Stimulated activated CD8-positive, alpha-beta memory T cell treated with anti-CD3 and anti-CD28 coated beads, Interleukin-7, amount 100 ng/mL, for 48 hours (primary cell): ENCODE measurements at regions not wholly inside any gene's neighbourhood (a gene's known extent, or its start where the extent isn't known, plus 50 kb on each side); places are given as distances from the start of the nearest gene placed in this dataset.
"Not testable (repeated sequence)": the region's sequence is repeated elsewhere in the genome, so short reads cannot be mapped to it uniquely, and the experiment has no call there.

ENCODE experiments used
- DNase-seq, 2 donors: peaks; one replicate each; pipeline ENCODE4 v3.0.0-alpha.2; 2020; ENCODE audit warnings: low read depth in 1 of 2; ENCODE audit errors: extremely low read depth in 1 of 2

DNA sequence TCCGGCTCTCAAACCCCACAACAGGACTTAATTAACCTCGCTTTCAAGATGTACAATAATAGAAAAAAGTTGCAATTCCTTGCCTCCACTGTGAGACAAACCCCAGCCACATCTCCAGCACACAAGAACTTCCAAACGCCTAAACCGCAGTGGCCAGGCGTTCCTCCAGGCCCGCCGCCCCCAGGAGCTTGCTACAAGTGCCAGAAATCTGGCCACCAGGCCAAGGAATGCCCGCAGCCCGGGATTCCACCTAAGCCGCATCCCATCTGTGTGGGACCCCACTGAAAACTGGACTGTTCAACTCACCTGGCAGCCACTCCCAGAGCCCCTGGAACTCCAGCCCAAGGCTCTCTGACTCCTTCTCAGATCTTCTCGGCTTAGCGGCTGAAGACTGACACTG, 262.5 kb downstream of the SMARCA2 start:
- not testable (repeated sequence) for DNase-seq

DNA sequence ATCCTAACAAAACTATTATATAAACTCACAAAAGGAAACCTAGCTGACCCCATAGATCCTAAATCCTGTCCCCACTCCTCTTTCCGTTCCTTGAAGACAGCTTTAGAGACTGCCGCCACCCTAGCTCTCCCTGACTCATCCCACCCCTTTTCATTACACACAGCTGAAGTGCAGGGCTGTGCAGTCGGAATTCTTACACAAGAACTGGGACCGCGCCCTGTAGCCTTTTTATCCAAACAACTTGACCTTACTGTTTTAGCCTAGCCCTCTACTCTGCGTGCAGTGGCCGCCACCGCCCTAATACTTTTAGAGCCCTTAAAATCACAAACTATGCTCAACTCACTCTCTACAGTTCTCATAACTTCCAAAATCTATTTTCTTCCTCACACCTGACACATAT, 264.0 kb downstream of the SMARCA2 start:
- not testable (repeated sequence) for DNase-seq

- no peak for DNase-seq
These were observed 266.1 kb downstream of the SMARCA2 start for GRCh38 chr9:2281031-2281802.

- no peak for DNase-seq
These were observed 266.6 kb downstream of the SMARCA2 start for GRCh38 chr9:2281803-2282185.

GRCh38 chr9:2284770-2285169, 269.6 kb downstream of the SMARCA2 start:
- DNase-seq, result no peak

DNA sequence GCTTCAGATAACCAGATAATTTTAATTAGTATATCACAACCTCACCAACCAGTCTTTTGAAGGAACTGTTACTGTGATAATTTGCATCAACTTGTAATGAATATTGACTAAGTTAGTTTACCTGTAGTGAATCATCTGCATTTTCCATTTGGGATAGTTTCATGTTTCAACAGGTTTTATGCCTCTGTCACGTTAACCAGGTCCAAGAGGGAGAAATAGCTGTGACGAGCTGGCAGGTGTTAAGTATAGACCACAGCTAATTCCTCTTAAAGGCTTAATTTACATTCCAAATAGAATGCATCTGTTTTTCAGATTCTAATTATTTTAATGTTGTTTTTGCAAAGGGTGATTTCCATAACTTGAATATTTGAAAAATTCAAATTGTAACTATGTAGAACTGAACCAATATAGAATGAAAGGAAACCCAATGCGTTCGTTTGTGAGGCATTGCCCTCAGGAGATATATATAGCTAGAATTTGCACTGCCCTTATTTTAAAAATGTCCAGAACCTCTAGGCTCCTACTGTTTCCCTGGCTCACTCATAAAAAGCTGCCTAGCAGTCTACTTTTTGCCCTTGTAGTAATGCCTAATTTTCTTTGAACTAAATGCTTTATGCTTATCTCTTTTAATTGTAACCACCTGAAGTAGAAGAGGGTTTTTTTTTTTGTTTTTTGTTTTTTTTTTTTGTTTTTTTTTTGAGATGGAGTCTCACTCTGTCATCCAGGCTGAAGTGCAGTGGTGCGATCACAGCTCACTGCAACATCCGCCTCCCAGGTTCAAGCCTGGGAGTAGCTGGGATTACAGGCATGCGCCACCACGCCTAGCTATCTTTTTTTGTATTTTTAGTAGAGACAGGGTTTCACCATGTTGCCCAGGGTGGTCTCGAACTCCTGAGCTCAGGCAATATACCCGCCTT, 270.5 kb downstream of the SMARCA2 start:
- DNase-seq, result no peak

DNA sequence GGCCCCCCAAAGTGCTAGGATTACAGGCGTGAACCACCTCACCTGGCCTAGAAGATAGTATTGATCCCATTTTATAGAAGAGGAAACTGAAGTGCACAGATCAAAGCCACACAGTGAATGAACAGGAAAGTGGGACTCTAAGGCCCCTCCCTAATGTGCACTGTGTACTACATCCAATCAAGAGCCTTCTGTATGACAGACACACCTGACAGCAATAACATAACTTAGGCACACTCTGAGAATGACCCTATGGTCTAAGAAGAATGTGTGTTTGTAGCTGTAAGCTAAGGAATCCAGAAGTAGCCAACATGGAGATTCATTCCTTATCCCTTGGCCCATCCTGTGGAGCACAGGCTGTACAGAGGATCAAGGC, 271.2 kb downstream of the SMARCA2 start:
- DNase-seq, result no peak

- no peak for DNase-seq
These were observed 271.8 kb downstream of the SMARCA2 start for GRCh38 chr9:2286825-2287455.

- DNase-seq, result no peak
These were observed 273.2 kb downstream of the SMARCA2 start for GRCh38 chr9:2288309-2288708.

DNA sequence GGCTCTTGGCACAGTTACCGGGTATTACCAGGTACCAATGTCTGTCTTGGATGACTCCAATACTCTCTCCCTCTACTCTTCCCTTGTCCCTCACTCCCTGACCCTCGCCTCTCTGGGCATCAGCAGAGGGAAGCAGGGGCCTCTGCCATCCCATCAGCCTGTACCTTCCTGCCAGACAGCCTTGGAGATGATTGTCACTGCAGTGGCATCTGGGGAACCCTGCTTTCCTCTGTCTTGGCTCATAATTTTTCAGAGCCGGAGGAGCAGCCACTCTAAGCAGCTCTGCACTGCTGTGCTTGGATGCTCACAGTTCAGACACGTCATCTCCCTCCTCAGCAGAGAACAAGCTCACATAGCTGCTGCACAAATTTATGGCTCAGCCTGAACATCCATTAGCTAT, 274.1 kb downstream of the SMARCA2 start:
- DNase-seq, result no peak

DNA sequence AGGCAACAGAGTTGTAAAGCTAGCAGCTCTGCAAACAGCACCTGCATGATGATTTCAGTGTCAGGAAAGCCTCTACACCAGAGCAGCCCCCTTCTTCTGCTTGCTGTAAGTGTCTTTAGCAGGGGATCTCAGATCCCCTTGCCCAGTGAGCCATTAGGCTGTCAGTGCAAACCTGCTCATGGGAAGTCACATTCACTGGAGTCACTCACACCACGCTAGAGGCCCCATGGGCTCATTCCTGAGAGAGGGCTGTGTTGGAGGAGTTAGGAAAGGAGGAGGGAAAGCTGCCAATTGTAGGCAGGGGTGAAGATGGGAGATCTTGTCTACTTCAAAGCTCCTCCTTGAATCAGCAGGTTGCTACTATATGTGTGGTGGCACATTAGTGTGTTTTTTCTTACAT, 275.2 kb downstream of the SMARCA2 start:
- no peak for DNase-seq

DNA sequence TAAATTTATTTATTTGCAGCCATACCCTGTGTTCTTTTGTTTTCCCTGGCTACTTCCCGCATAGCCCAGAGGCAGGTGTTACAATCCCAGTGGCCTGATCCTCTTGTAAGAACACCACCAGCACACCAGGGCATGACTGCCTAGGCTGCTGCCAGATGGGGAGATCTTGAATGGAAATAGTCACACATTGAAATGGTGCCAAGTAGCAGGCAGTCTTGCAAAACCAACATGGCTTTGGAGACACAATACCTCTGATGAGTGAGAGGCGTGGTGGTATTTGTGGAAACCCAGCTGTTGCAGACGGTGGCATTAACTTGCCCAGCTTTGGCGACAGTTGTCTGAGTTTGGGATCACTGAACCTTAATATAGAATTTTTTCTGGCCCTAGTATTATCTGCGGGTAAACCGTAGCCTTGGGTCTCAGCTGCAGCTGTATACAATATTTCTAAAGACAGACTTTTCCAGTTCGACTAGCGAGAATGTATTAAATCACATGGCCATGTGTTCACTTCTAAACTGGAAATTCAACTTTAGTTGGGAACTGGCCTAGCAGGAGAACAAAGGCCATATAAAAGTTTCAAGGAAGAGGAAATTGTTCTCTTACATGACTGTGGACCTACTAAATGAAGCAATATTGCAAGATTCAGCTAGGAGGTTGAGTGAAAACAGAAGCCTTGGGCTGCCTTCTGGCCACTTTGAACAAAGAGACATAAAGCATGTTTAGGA, 277.0 kb downstream of the SMARCA2 start:
- DNase-seq, result no peak

- no peak for DNase-seq
These were observed 277.6 kb downstream of the SMARCA2 start for GRCh38 chr9:2292733-2293132.

DNA sequence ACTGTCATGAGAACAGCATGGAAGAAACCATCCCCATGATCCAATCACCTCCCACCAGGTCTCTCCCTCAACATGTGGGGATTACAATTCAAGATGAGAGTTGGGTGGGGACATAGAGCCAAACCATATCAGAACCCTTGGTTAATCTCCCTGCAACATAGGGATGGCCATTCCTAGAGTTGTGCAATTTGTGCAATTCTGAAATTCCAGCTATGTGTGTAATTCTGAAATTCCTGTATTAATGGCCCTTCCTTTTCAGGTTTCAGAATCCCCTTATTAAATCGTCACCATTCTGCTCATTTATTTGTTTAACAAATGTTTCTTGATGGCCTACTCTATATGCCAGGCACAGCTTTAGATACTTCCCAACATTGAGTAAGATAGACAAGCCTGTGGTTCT, 282.6 kb downstream of the SMARCA2 start:
- no peak for DNase-seq

- no peak for DNase-seq
These were observed 283.1 kb downstream of the SMARCA2 start for GRCh38 chr9:2298217-2298616.

- DNase-seq, result no peak
These were observed 284.2 kb downstream of the SMARCA2 start for GRCh38 chr9:2299156-2299842.

DNA sequence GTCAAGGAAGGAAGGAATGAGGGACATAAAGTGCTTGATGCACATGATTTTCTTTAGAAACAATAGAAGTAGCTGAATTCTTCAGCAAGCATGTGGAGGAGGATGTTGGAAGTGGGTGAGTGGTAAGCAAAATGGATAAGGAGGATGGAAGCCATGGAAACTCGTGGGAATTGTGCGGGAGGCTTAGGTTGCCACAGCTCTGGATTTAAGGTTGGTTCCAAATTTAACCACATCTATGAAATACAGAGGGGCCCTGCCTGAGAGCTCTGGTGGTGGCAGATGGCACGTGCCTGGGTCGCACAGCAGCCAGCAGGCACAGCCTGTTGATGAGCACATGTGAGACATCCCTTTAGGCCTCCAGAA, 284.7 kb downstream of the SMARCA2 start:
- no peak for DNase-seq

DNA sequence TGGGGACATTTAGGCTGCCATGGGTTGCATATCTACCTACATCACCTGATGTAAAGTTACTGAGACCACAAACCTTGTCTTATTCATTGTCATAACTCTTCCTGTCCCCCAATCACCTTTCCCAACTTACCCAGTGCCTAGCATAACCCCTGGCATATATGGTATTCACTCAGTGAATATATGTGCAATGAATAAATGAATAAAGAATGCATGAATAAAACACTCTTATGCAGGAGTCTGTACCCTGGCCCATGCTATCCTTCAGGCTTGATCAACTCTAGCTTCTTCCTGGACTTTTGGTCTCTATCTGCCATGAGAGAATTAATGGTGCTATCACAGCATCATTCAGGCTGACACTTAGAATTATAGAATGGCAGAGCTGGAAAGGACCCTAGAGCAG, 285.2 kb downstream of the SMARCA2 start:
- DNase-seq, result no peak

DNA sequence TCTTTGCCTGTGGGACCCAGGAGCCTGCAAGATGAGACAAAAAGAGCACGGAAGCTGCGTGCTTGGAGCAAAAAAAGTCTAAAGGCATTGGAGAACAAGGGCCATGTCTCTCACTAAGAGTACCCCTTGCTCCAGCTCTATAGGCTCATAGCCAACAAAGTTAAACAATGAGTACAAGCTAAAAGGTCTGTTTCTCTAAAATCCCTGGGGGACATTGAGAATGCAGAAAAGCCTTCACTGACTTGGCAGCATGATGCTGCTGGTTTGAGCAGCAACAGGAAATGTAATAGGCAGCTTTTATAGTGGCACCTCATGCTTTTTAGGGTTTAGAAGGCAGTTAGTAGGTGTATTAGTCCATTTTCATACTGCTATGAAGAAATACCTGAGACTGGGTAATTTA, 287.5 kb downstream of the SMARCA2 start:
- DNase-seq, result no peak

DNA sequence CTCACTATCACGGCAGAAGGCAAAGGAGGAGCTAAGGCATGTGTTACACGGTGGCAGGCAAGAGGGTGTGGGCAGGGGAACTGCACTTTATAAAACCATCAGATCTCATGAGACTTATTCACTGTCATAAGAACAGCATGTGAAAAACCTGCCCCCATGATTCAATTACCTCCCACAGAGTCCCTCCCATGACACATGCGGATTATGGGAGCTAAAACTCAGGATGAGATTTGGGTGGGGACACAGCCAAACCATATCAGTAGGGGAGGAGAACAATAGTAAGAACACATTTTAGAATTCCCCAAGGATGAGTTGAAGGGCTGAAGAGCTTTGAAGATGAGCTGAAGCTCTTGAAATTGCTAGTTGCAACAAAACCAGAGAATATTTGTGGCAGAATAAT, 287.9 kb downstream of the SMARCA2 start:
- no peak for DNase-seq

- no peak for DNase-seq
These were observed 292.3 kb downstream of the SMARCA2 start for GRCh38 chr9:2307480-2307879.
